ENCODE measurements at regions not wholly inside any gene's neighbourhood (a gene's known extent, or its start where the extent isn't known, plus 50 kb on each side); places are given as distances from the start of the nearest gene placed in this dataset.
"Not testable (repeated sequence)": the region's sequence is repeated elsewhere in the genome, so short reads cannot be mapped to it uniquely, and the experiment has no call there.

GRCh38 chrX:117610049-117610448 lies 506.6 kb downstream of the KLHL13 start:
- 57 to 64% (median 62%) methylated on average over 3 of the region's 3 CpGs for WGBS, 3 donors
- TF ChIP-seq POLR2A (IDR thresholded peaks at IDR 0.05) (no peak), CTCF (IDR thresholded peaks at IDR 0.05) (no peak), EP300 (IDR thresholded peaks at IDR 0.05) (no peak)
- no peaks in the 10 kb centered on the region for H3K36me3 ChIP-seq
- no peak overlapping the region for H3K4me3 ChIP-seq
- H3K27me3 ChIP-seq, result no peaks in the 10 kb centered on the region
- DNase-seq, result no peak
- H3K27ac ChIP-seq, result no peak overlapping the region
- no peaks in the 10 kb centered on the region for H3K4me1 ChIP-seq (ENCODE audit: insufficient read depth)
- H3K9me3 ChIP-seq, result no peaks in the 10 kb centered on the region
- intact Hi-C loops (cut with DNase I), result no loop called here

GRCh38 chrX:117607561-117607960 lies 509.0 kb downstream of the KLHL13 start:
- Histone ChIP-seq H3K4me3 (no peak overlapping the region), H3K4me1 (ENCODE audit: insufficient read depth) (no peaks in the 10 kb centered on the region), H3K36me3 (no peaks in the 10 kb centered on the region), H3K27me3 (no peaks in the 10 kb centered on the region), H3K9me3 (peaks cover 0 to 4% of the 10 kb centered on the region in 2 donors), H3K27ac (no peak overlapping the region)
- TF ChIP-seq CTCF (IDR thresholded peaks at IDR 0.05) (no peak), EP300 (IDR thresholded peaks at IDR 0.05) (no peak), POLR2A (IDR thresholded peaks at IDR 0.05) (no peak)
- intact Hi-C loops (cut with DNase I), result no loop called here
- no peak for DNase-seq

GRCh38 chrX:117606101-117606500 lies 510.5 kb downstream of the KLHL13 start:
- intact Hi-C loops (cut with DNase I), result not testable (repeated sequence)

GRCh38 chrX:117570160-117570559 lies 546.5 kb downstream of the KLHL13 start:
- Histone ChIP-seq H3K4me3 (no peak overlapping the region), H3K27ac (no peak overlapping the region)

More at GRCh38 chrX:117606101-117606500, 510.5 kb downstream of the KLHL13 start:
- not testable (repeated sequence) for DNase-seq; H3K27ac ChIP-seq; H3K36me3 ChIP-seq; H3K27me3 ChIP-seq; H3K4me3 ChIP-seq; H3K9me3 ChIP-seq; H3K4me1 ChIP-seq (ENCODE audit: insufficient read depth)

GRCh38 chrX:117568238-117568637 lies 548.4 kb downstream of the KLHL13 start:
- Histone ChIP-seq H3K27ac (no peak overlapping the region), H3K36me3 (no peaks in the 10 kb centered on the region), H3K9me3 (no peaks in the 10 kb centered on the region), H3K4me3 (no peak overlapping the region), H3K4me1 (ENCODE audit: insufficient read depth) (no peaks in the 10 kb centered on the region), H3K27me3 (no peaks in the 10 kb centered on the region)
- TF ChIP-seq EP300 (IDR thresholded peaks at IDR 0.05) (no peak), CTCF (IDR thresholded peaks at IDR 0.05) (no peak), POLR2A (IDR thresholded peaks at IDR 0.05) (no peak)
- intact Hi-C loops (cut with DNase I), result no loop called here
- WGBS, 3 donors, result 49 to 63% (median 60%) methylated on average over 3 of the region's 3 CpGs
- no peak for DNase-seq

More at GRCh38 chrX:117570160-117570559, 546.5 kb downstream of the KLHL13 start:
- Histone ChIP-seq H3K36me3 (no peaks in the 10 kb centered on the region), H3K9me3 (no peaks in the 10 kb centered on the region), H3K4me1 (ENCODE audit: insufficient read depth) (no peaks in the 10 kb centered on the region), H3K27me3 (no peaks in the 10 kb centered on the region)
- no peak for TF ChIP-seq EP300 (IDR thresholded peaks at IDR 0.05)
- no peak for TF ChIP-seq CTCF (IDR thresholded peaks at IDR 0.05)
- TF ChIP-seq POLR2A (IDR thresholded peaks at IDR 0.05), result no peak
- intact Hi-C loops (cut with DNase I), result no loop called here
- DNase-seq, result no peak

Measured in ovary (tissue), 7 donors.